Vagina (tissue), 2 donors: ENCODE measurements at regions not wholly inside any gene's neighbourhood (a gene's known extent, or its start where the extent isn't known, plus 50 kb on each side); places are given as distances from the start of the nearest gene placed in this dataset.

ENCODE experiments used
- DNase-seq, 2 donors: peaks; one replicate each; pipeline ENCODE4 v3.0.0-alpha.2; 2017; ENCODE audit errors: extremely low spot score in 2 of 2
- H3K27ac ChIP-seq: fragments of 200-600 bp; sonication (generic); one replicate; pipeline ENCODE4 v1.5.1; 2019
- H3K27me3 ChIP-seq: fragments of 200-600 bp; sonication (generic); one replicate; pipeline ENCODE4 v1.5.1; 2019
- H3K36me3 ChIP-seq, 2 donors: fragments of 200-600 bp; sonication (generic); one replicate each; pipeline ENCODE4 v1.5.1; 2017 to 2019
- H3K4me1 ChIP-seq: fragments of 200-600 bp; sonication (generic); one replicate; pipeline ENCODE4 v1.5.1; 2019
- H3K4me3 ChIP-seq, 2 donors: fragments of 200-600 bp; sonication (generic); 1 replicate in 1 of 2; 2 replicates in 1 of 2; pipeline ENCODE4 v1.5.1; 2016 to 2019
- H3K9me3 ChIP-seq: fragments of 200-600 bp; sonication (generic); one replicate; pipeline ENCODE4 v1.5.1; 2019
- POLR2A ChIP-seq, 2 donors: fragments of 450-650 bp; IDR thresholded peaks; one replicate each; pipeline ENCODE4 v1.6.1; 2017; ENCODE audit warnings: antibody characterized with exemption in 2 of 2, mild to moderate bottlenecking in 2 of 2, moderate library complexity in 2 of 2
- POLR2AphosphoS5 ChIP-seq, 2 donors: sonication (generic); formaldehyde crosslinking; IDR thresholded peaks; one replicate each; pipeline ENCODE4 v1.9.0; 2017; ENCODE audit warnings: antibody characterized with exemption in 2 of 2, mild to moderate bottlenecking in 2 of 2, low read depth in 1 of 2; ENCODE audit not compliant: insufficient read depth in 1 of 2
- intact Hi-C: fragments of 100-400 bp; cut with DNase I; formaldehyde crosslinking; loops from one replicate; pipeline ENCODE4 v1.15.1; 2023
- TF ChIP-seq, protein P1 (sequence below), 3 experiments: fragments of 450-650 bp in 2 of 3; fragments of 200-600 bp in 1 of 3; sonication (generic) in 1 of 3; IDR thresholded peaks; one replicate each; pipeline ENCODE4 v1.5.1; 2017 to 2019; ENCODE audit warnings: antibody characterized with exemption in 3 of 3, mild to moderate bottlenecking in 2 of 3, moderate library complexity in 2 of 3

DNA sequence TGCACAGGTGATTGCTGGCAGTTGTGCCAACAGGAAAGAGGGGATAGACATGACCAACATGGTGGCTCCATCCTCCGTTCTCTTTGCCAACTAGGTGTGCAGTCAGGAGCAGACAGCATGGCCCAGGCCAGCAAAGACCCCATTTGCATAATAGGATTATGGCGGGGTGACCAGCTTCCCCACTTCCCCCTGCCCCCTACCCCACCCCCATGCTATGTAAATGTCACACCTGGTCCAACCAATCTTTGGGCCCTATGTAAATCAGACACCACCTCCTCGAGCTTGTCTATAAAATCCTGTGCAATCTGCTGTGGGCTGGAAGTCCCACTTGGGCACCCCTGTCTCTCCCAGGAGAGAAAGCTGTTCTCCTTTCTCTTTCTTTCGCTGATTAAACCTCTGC is 146.0 kb downstream of the SLC30A10 start:
- intact Hi-C loops: no loop called here
- peaks cover 11% of the 10 kb centered on the region for H3K4me1 ChIP-seq
- TF ChIP-seq, protein P1, sequence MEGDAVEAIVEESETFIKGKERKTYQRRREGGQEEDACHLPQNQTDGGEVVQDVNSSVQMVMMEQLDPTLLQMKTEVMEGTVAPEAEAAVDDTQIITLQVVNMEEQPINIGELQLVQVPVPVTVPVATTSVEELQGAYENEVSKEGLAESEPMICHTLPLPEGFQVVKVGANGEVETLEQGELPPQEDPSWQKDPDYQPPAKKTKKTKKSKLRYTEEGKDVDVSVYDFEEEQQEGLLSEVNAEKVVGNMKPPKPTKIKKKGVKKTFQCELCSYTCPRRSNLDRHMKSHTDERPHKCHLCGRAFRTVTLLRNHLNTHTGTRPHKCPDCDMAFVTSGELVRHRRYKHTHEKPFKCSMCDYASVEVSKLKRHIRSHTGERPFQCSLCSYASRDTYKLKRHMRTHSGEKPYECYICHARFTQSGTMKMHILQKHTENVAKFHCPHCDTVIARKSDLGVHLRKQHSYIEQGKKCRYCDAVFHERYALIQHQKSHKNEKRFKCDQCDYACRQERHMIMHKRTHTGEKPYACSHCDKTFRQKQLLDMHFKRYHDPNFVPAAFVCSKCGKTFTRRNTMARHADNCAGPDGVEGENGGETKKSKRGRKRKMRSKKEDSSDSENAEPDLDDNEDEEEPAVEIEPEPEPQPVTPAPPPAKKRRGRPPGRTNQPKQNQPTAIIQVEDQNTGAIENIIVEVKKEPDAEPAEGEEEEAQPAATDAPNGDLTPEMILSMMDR (IDR thresholded peaks at IDR 0.05): no peak
- TF ChIP-seq POLR2A (IDR thresholded peaks at IDR 0.05) (no peak), POLR2AphosphoS5 (IDR thresholded peaks at IDR 0.05; ENCODE audit: insufficient read depth in 1 of 2, low read depth in 1 of 2) (no peak)
- no peak for DNase-seq
- H3K4me3 ChIP-seq: no peak overlapping the region
- no peaks in the 10 kb centered on the region for H3K9me3 ChIP-seq
- H3K36me3 ChIP-seq: no peaks in the 10 kb centered on the region
- H3K27ac ChIP-seq: no peak overlapping the region
- no peaks in the 10 kb centered on the region for H3K27me3 ChIP-seq

DNA sequence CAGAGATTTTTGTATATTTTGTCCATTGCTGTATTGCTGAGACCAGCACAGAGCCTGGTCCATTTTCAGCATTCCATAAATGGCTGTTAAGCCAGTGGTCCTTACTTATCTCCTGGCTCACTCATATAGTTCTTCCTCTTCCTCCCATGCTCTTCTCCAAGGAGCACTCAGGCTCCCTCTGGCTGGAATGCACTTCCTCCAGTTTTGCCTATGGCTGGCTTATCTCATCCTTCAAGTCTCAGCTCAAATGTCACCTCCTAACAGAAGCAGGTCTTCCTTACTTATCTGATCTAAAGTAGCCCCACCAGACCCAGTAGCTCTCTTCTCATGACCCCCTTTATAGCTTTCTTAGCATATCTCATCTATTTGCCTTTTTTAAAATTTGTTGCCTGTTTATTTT is 146.9 kb downstream of the SLC30A10 start:
- Histone ChIP-seq H3K27ac (no peak overlapping the region), H3K36me3 (no peaks in the 10 kb centered on the region), H3K4me1 (peaks cover 11% of the 10 kb centered on the region), H3K9me3 (no peaks in the 10 kb centered on the region), H3K27me3 (no peaks in the 10 kb centered on the region), H3K4me3 (no peak overlapping the region)
- intact Hi-C loops: no loop called here
- TF ChIP-seq POLR2AphosphoS5 (IDR thresholded peaks at IDR 0.05; ENCODE audit: insufficient read depth in 1 of 2, low read depth in 1 of 2): no peak
- TF ChIP-seq, protein P1 (IDR thresholded peaks at IDR 0.05): no peak
- TF ChIP-seq POLR2A (IDR thresholded peaks at IDR 0.05): no peak
- DNase-seq: no peak

DNA sequence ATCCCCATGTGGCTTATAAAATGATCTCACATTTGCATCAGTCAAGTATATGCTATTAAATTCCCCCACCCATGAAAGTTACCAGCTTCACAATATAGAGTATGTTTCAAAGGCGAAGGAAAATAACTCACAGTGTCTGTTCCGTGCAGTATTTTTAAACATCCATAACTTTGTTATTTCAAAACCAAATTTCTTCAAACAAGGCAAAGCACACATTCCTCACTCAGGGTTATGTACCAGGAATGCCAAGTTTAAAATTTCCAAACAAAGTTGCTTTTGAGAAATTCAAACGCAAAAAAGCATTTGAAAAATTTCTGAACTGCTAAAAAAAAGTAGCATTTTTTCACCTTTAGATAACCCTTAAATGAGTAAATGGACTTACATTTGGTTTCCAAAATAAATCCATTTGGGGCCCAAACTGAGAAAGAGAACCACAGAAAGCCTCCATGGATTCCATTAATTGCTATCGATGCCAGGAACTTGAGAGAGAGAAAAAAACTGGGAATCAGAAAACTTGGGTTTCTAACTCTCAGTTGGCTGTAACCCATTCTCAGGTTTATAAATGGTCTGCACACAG is 149.5 kb downstream of the SLC30A10 start:
- no peaks in the 10 kb centered on the region for H3K36me3 ChIP-seq
- no peak for DNase-seq
- intact Hi-C loops: no loop called here
- H3K4me1 ChIP-seq: no peaks in the 10 kb centered on the region
- H3K4me3 ChIP-seq: no peak overlapping the region
- H3K27ac ChIP-seq: no peak overlapping the region
- no peaks in the 10 kb centered on the region for H3K27me3 ChIP-seq
- TF ChIP-seq, protein P1 (IDR thresholded peaks at IDR 0.05): no peak
- TF ChIP-seq POLR2AphosphoS5 (IDR thresholded peaks at IDR 0.05; ENCODE audit: insufficient read depth in 1 of 2, low read depth in 1 of 2): no peak
- no peaks in the 10 kb centered on the region for H3K9me3 ChIP-seq

GRCh38 chr1:219778110-219778509 is 150.2 kb downstream of the SLC30A10 start:
- no peaks in the 10 kb centered on the region for H3K4me1 ChIP-seq
- no peak overlapping the region for H3K4me3 ChIP-seq
- no peaks in the 10 kb centered on the region for H3K27me3 ChIP-seq
- H3K36me3 ChIP-seq: no peaks in the 10 kb centered on the region
- DNase-seq: no peak
- intact Hi-C loops: no loop called here
- TF ChIP-seq, protein P1 (IDR thresholded peaks at IDR 0.05): no peak
- no peak for TF ChIP-seq POLR2AphosphoS5 (IDR thresholded peaks at IDR 0.05; ENCODE audit: insufficient read depth in 1 of 2, low read depth in 1 of 2)
- TF ChIP-seq POLR2A (IDR thresholded peaks at IDR 0.05): no peak
- no peaks in the 10 kb centered on the region for H3K9me3 ChIP-seq
- no peak overlapping the region for H3K27ac ChIP-seq

- intact Hi-C loops: no loop called here
- no peaks in the 10 kb centered on the region for H3K36me3 ChIP-seq
These were observed 154.0 kb downstream of the SLC30A10 start for GRCh38 chr1:219774386-219774785.

More at GRCh38 chr1:219774386-219774785, 154.0 kb downstream of the SLC30A10 start:
- Histone ChIP-seq H3K27ac (no peak overlapping the region), H3K27me3 (no peaks in the 10 kb centered on the region), H3K4me1 (no peaks in the 10 kb centered on the region), H3K9me3 (no peaks in the 10 kb centered on the region), H3K4me3 (no peak overlapping the region)
- no peak for DNase-seq
- no peak for TF ChIP-seq POLR2AphosphoS5 (IDR thresholded peaks at IDR 0.05; ENCODE audit: insufficient read depth in 1 of 2, low read depth in 1 of 2)
